GM12873 (cell line): ENCODE measurements at regions not wholly inside any gene's neighbourhood (a gene's known extent, or its start where the extent isn't known, plus 50 kb on each side); places are given as distances from the start of the nearest gene placed in this dataset.

ENCODE experiments used
- TF ChIP-seq, protein P1 (sequence below): IDR thresholded peaks from 2 replicates; pipeline ENCODE4 v1.5.1; 2012; ENCODE audit warnings: low read depth, mild to moderate bottlenecking, moderate library complexity, low read length, control low read depth; ENCODE audit not compliant: insufficient read depth; ENCODE audit errors: missing control alignments

GRCh38 chr12:92235703-92236472, 90.2 kb upstream of the BTG1 start:
- TF ChIP-seq, protein P1, sequence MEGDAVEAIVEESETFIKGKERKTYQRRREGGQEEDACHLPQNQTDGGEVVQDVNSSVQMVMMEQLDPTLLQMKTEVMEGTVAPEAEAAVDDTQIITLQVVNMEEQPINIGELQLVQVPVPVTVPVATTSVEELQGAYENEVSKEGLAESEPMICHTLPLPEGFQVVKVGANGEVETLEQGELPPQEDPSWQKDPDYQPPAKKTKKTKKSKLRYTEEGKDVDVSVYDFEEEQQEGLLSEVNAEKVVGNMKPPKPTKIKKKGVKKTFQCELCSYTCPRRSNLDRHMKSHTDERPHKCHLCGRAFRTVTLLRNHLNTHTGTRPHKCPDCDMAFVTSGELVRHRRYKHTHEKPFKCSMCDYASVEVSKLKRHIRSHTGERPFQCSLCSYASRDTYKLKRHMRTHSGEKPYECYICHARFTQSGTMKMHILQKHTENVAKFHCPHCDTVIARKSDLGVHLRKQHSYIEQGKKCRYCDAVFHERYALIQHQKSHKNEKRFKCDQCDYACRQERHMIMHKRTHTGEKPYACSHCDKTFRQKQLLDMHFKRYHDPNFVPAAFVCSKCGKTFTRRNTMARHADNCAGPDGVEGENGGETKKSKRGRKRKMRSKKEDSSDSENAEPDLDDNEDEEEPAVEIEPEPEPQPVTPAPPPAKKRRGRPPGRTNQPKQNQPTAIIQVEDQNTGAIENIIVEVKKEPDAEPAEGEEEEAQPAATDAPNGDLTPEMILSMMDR, result no peak

GRCh38 chr12:92234533-92234932, 88.9 kb upstream of the BTG1 start:
- TF ChIP-seq, protein P1, result no peak

GRCh38 chr12:92233346-92234015, 87.8 kb upstream of the BTG1 start:
- TF ChIP-seq, protein P1, result no peak

DNA sequence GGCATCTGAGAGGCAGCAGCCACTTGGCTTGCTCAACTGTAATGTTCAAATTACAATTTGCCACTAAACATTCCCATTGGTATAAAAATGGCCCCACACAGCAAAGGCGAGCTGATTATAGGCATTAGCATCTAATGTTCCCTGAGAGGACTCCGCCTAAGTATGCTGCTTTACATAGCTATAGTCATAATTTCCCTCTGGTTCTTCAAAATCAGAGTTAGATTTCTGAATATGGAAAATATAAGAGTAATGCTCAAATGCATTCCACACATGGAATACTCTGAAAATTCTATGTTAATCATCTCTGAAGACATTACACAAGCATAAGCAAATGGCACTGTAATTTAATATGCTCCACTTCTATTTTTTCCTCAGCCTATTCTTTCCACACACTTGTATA, 83.7 kb upstream of the BTG1 start:
- TF ChIP-seq, protein P1, result no peak

- TF ChIP-seq, protein P1, result no peak
Observed at GRCh38 chr12:92226961-92227360, 81.3 kb upstream of the BTG1 start.

DNA sequence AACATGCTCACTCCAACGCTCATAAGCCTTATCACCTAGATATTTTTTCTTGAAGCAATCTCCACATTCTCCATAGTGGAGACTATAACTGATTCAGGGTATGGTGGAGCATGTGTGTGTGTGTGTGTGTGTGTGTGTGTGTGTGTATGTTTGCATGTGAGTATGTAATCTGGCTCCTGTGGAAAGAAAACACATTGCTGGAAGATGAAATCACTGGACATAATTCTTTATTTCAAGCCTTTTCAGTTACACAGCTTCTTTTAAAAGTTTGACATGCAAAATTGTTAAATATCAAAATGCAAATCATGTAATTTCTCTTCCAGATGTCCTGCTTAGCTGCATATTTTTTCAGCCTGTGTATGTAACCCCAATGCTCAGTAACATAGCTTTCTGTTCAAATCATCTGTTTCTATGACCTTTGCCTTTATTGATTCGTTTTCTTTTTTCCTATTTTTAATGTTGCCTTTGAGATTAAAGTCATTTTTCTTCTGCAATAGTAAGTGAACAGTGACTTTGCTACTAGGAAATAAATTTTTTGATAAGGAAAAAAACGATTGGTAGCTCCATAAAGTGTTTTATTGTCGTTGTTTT, 80.5 kb upstream of the BTG1 start:
- TF ChIP-seq, protein P1, result no peak

DNA sequence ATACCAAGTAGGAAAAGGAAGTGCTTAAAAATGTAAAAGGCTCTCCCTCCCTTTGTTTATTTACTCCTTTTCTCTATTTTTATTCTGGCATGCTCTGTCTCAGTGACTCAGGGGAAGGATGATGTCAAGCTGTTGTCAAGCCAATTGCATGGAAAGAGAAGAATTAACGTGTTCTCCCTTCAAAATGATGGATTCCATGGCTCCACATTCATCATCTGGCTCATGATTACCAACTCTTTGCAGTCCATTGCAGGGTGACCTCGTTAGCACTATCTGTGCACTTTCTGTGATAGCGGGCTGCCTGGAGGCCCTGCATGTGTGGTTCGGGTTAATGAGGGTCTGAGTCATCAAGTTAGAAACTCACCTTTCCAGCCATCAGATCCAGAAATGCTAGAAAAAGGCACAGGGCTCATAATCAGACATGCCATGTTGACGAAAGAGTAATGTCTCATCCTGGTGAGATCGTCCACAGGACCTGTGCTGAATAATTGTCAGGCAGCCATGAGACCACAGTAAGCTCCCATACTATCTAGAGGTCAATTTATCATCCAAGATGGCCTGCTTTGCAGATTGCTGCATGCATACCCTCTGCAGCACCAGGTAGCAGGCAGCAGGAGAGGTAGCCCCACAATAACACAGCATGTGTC, 79.2 kb upstream of the BTG1 start:
- TF ChIP-seq, protein P1, result no peak
